ENCODE measurements at regions not wholly inside any gene's neighbourhood (a gene's known extent, or its start where the extent isn't known, plus 50 kb on each side); places are given as distances from the start of the nearest gene placed in this dataset.

- Histone ChIP-seq H3K27me3 (ENCODE audit: control insufficient read depth, insufficient read depth, low read length, poor library complexity, severe bottlenecking) (no peaks in the 10 kb centered on the region), H3K4me3 (ENCODE audit: insufficient read depth, low read depth, low read length) (no peak overlapping the region), H3K4me1 (ENCODE audit: control insufficient read depth, insufficient read depth, low read length) (peaks cover 13% of the 10 kb centered on the region), H3K27ac (ENCODE audit: insufficient read depth, low read depth, low read length, poor library complexity, severe bottlenecking) (no peak overlapping the region), H3K36me3 (ENCODE audit: control insufficient read depth, insufficient read depth, low read length) (no peaks in the 10 kb centered on the region), H3K9me3 (ENCODE audit: control insufficient read depth, low read length) (no peaks in the 10 kb centered on the region)
- WGBS, 2 experiments = 75 to 83% methylated on average over 3 of the region's 3 CpGs
Measured at GRCh38 chr1:81158592-81158991, 642.1 kb upstream of the ADGRL2 start.

GRCh38 chr1:81157686-81158085 is 643.0 kb upstream of the ADGRL2 start:
- H3K36me3 ChIP-seq (ENCODE audit: control insufficient read depth, insufficient read depth, low read length) = no peaks in the 10 kb centered on the region
- H3K4me3 ChIP-seq (ENCODE audit: insufficient read depth, low read depth, low read length) = no peak overlapping the region
- H3K4me1 ChIP-seq (ENCODE audit: control insufficient read depth, insufficient read depth, low read length) = peaks cover 13% of the 10 kb centered on the region
- H3K9me3 ChIP-seq (ENCODE audit: control insufficient read depth, low read length) = no peaks in the 10 kb centered on the region
- no peak overlapping the region for H3K27ac ChIP-seq (ENCODE audit: insufficient read depth, low read depth, low read length, poor library complexity, severe bottlenecking)
- H3K27me3 ChIP-seq (ENCODE audit: control insufficient read depth, insufficient read depth, low read length, poor library complexity, severe bottlenecking) = no peaks in the 10 kb centered on the region
- WGBS, 2 experiments = 100% methylated on average over 1 of the region's 1 CpG

DNA sequence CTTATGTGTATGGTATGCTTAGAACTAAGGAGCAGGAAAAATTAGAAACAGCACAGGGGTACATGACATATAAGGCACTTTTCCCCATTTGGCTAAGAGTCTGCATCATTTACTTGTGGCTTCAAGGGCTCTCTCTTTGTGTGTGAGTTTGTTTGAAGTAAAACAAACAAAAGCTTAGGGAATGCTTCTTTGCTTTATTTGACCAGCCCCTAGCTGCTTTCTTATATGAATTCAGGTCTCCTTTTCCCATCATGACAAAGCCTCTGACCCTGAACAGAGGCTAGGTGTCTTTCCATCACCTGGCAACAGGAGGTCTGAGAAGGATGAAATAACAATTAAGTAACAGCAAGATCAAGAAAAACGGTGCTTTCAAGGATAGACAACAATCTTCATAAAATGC is 643.8 kb upstream of the ADGRL2 start:
- H3K27me3 ChIP-seq (ENCODE audit: control insufficient read depth, insufficient read depth, low read length, poor library complexity, severe bottlenecking) = no peaks in the 10 kb centered on the region
- WGBS, 2 experiments = 81 to 88% methylated on average over 1 of the region's 1 CpG
- H3K4me1 ChIP-seq (ENCODE audit: control insufficient read depth, insufficient read depth, low read length) = peaks cover 13% of the 10 kb centered on the region

DNA sequence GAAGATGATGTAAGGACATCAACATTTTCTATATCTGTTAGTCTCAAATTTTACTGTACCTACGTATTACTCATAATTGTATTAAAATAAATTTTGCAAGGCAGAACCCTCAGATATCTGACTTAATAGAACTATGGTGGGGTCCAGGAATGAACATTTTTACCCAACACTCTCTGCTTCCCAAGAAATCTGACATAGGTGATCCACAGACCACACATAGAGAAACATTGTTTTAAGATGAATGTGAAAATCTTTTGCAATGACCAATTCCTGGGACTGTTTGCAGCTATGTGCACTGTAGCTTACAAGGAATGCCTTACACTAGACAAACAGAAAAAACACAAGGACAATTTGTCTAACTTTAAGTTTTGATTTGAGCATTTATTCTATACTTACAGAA is 645.6 kb upstream of the ADGRL2 start:
- Histone ChIP-seq H3K36me3 (ENCODE audit: control insufficient read depth, insufficient read depth, low read length) (no peaks in the 10 kb centered on the region), H3K4me3 (ENCODE audit: insufficient read depth, low read depth, low read length) (no peak overlapping the region), H3K27me3 (ENCODE audit: control insufficient read depth, insufficient read depth, low read length, poor library complexity, severe bottlenecking) (no peaks in the 10 kb centered on the region), H3K27ac (ENCODE audit: insufficient read depth, low read depth, low read length, poor library complexity, severe bottlenecking) (no peak overlapping the region), H3K9me3 (ENCODE audit: control insufficient read depth, low read length) (no peaks in the 10 kb centered on the region), H3K4me1 (ENCODE audit: control insufficient read depth, insufficient read depth, low read length) (peaks cover 13% of the 10 kb centered on the region)
- 100% methylated on average over 1 of the region's 1 CpG; no CpG with 5 or more reads in 1 of the 2 experiments for WGBS, 2 experiments

More for the DNA sequence above, 643.8 kb upstream of the ADGRL2 start:
- H3K4me3 ChIP-seq (ENCODE audit: insufficient read depth, low read depth, low read length) = no peak overlapping the region
- H3K9me3 ChIP-seq (ENCODE audit: control insufficient read depth, low read length) = no peaks in the 10 kb centered on the region
- H3K36me3 ChIP-seq (ENCODE audit: control insufficient read depth, insufficient read depth, low read length) = no peaks in the 10 kb centered on the region
- H3K27ac ChIP-seq (ENCODE audit: insufficient read depth, low read depth, low read length, poor library complexity, severe bottlenecking) = no peak overlapping the region

DNA sequence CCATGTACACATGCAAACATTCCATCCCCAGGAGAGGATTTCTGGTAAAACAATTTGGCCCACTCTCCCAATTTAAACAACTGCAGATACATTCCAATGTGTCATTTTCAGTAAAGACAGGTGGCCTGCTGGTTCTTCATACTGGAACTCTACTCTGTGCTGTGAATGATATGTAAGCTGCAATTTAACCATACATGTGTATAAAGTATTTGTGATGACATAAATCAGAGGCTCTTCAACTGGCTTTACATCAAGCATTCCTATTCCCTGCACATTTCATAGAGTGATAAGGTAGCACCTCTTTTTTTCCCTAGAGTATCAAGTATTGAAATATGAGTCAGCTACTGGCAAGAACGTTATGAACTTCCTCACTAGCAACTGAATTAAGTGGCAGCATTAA is 649.5 kb upstream of the ADGRL2 start:
- Histone ChIP-seq H3K27ac (ENCODE audit: insufficient read depth, low read depth, low read length, poor library complexity, severe bottlenecking) (no peak overlapping the region), H3K27me3 (ENCODE audit: control insufficient read depth, insufficient read depth, low read length, poor library complexity, severe bottlenecking) (no peaks in the 10 kb centered on the region), H3K36me3 (ENCODE audit: control insufficient read depth, insufficient read depth, low read length) (no peaks in the 10 kb centered on the region), H3K9me3 (ENCODE audit: control insufficient read depth, low read length) (no peaks in the 10 kb centered on the region), H3K4me1 (ENCODE audit: control insufficient read depth, insufficient read depth, low read length) (peaks cover under 1% of the 10 kb centered on the region), H3K4me3 (ENCODE audit: insufficient read depth, low read depth, low read length) (no peak overlapping the region)
- 82 to 83% methylated on average over 1 of the region's 1 CpG for WGBS, 2 experiments

GRCh38 chr1:81149649-81150325 is 650.9 kb upstream of the ADGRL2 start:
- no peaks in the 10 kb centered on the region for H3K27me3 ChIP-seq (ENCODE audit: control insufficient read depth, insufficient read depth, low read length, poor library complexity, severe bottlenecking)
- no peaks in the 10 kb centered on the region for H3K36me3 ChIP-seq (ENCODE audit: control insufficient read depth, insufficient read depth, low read length)
- no peak overlapping the region for H3K27ac ChIP-seq (ENCODE audit: insufficient read depth, low read depth, low read length, poor library complexity, severe bottlenecking)
- peaks cover 5% of the 10 kb centered on the region for H3K4me1 ChIP-seq (ENCODE audit: control insufficient read depth, insufficient read depth, low read length)
- WGBS, 2 experiments = 100% methylated on average over 1 of the region's 2 CpGs
- H3K4me3 ChIP-seq (ENCODE audit: insufficient read depth, low read depth, low read length) = no peak overlapping the region
- H3K9me3 ChIP-seq (ENCODE audit: control insufficient read depth, low read length) = no peaks in the 10 kb centered on the region

DNA sequence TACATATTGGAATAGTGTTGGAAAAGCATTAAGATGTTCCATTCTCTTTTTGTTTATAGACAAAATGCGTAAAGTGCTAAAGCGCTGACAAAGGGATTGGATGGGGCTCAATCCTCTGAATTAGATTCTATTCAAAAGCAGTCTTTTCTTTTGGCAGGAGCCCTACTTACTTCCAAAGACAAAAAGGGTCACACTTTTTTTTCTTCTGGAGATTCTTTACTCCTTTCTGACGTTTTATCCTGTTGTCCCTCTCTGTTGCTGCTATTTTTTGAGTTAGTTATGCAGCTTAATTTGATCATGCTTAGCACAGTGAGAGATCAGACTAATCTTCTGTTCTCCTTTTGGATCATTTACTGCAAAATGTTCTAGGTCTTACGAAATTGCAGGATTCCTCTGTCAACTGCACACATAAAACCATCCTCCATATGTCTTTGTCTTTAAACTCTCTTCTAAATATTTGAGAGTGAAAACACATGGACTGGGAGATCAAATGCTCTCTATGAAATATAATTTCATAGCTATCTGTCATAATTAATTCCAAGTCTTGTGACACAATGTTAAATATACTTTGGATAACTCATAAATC is 656.4 kb upstream of the ADGRL2 start:
- Histone ChIP-seq H3K4me1 (ENCODE audit: control insufficient read depth, insufficient read depth, low read length) (peaks cover 21% of the 10 kb centered on the region), H3K27me3 (ENCODE audit: control insufficient read depth, insufficient read depth, low read length, poor library complexity, severe bottlenecking) (no peaks in the 10 kb centered on the region), H3K9me3 (ENCODE audit: control insufficient read depth, low read length) (peaks cover 4% of the 10 kb centered on the region), H3K4me3 (ENCODE audit: insufficient read depth, low read depth, low read length) (no peak overlapping the region), H3K36me3 (ENCODE audit: control insufficient read depth, insufficient read depth, low read length) (no peaks in the 10 kb centered on the region), H3K27ac (ENCODE audit: insufficient read depth, low read depth, low read length, poor library complexity, severe bottlenecking) (no peak overlapping the region)
- WGBS, 2 experiments = 30 to 51% methylated on average over 3 to 4 of the region's 4 CpGs

DNA sequence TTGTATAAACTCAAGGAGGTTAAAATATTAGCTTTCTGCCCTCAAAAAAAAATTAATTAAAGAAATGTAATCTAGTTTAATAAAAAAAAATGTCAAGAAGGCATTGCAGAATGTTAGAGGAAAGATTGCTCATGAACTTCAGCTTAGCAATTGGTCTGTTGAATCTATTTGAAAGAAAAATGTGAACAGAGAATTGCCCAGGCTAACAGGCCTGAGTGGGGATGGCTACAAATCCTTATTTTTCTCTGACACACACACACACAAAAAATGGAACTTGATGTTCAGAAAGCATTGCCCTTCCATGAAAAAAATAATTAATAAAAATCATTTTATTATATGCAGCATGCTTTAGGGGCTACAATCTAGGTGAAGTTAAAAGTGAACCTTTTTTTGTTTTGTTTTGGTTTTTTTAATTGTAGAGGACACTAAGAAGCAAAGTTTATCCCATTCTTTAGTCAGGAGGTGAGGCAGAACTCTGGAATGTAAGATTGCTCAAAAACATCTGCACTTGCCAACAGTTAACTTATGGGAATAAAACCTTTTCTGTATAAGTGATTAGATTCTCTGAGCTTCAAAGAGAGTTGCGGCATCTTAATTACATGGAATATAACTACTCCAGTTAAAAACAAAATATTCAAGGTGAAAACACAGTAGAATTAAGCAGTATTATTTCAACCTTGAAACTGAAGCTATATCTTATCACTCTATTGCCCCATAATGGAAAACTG is 658.5 kb upstream of the ADGRL2 start:
- peaks cover 4% of the 10 kb centered on the region for H3K9me3 ChIP-seq (ENCODE audit: control insufficient read depth, low read length)
- no peak overlapping the region for H3K27ac ChIP-seq (ENCODE audit: insufficient read depth, low read depth, low read length, poor library complexity, severe bottlenecking)
- 100% methylated on average over 1 of the region's 1 CpG; no CpG with 5 or more reads in 1 of the 2 experiments for WGBS, 2 experiments
- no peak overlapping the region for H3K4me3 ChIP-seq (ENCODE audit: insufficient read depth, low read depth, low read length)
- H3K27me3 ChIP-seq (ENCODE audit: control insufficient read depth, insufficient read depth, low read length, poor library complexity, severe bottlenecking) = no peaks in the 10 kb centered on the region
- no peaks in the 10 kb centered on the region for H3K36me3 ChIP-seq (ENCODE audit: control insufficient read depth, insufficient read depth, low read length)
- H3K4me1 ChIP-seq (ENCODE audit: control insufficient read depth, insufficient read depth, low read length) = peaks cover 21% of the 10 kb centered on the region

- H3K4me1 ChIP-seq (ENCODE audit: control insufficient read depth, insufficient read depth, low read length) = no peaks in the 10 kb centered on the region
- 93% methylated on average over 6 of the region's 6 CpGs for WGBS, 2 experiments
- no peak overlapping the region for H3K27ac ChIP-seq (ENCODE audit: insufficient read depth, low read depth, low read length, poor library complexity, severe bottlenecking)
- H3K4me3 ChIP-seq (ENCODE audit: insufficient read depth, low read depth, low read length) = no peak overlapping the region
- H3K9me3 ChIP-seq (ENCODE audit: control insufficient read depth, low read length) = no peaks in the 10 kb centered on the region
- H3K27me3 ChIP-seq (ENCODE audit: control insufficient read depth, insufficient read depth, low read length, poor library complexity, severe bottlenecking) = no peaks in the 10 kb centered on the region
- H3K36me3 ChIP-seq (ENCODE audit: control insufficient read depth, insufficient read depth, low read length) = no peaks in the 10 kb centered on the region
Measured at GRCh38 chr1:81135524-81135923, 665.2 kb upstream of the ADGRL2 start.

DNA sequence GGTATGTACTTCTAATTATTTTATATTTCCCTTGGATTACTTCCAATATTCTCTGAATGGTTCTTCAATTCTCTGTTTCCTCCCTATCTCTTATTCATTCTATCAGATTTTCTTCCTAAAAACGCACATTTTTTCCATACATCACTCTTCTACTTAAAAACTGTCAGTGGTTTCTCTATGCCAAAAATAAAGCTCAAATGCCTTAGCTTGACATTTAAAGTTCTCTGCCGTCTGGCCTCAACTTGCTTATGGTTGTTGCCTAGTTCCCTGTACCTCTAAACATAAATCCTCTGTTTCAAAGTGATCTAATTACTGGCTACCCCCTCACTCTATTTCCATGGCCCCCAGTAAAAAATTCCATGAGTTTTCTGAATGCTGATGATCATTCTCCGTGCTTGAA is 671.0 kb upstream of the ADGRL2 start:
- WGBS, 2 experiments = 90 to 94% methylated on average over 3 of the region's 3 CpGs
- H3K4me3 ChIP-seq (ENCODE audit: insufficient read depth, low read depth, low read length) = no peak overlapping the region
- no peaks in the 10 kb centered on the region for H3K9me3 ChIP-seq (ENCODE audit: control insufficient read depth, low read length)
- H3K27me3 ChIP-seq (ENCODE audit: control insufficient read depth, insufficient read depth, low read length, poor library complexity, severe bottlenecking) = no peaks in the 10 kb centered on the region
- H3K4me1 ChIP-seq (ENCODE audit: control insufficient read depth, insufficient read depth, low read length) = no peaks in the 10 kb centered on the region
- H3K36me3 ChIP-seq (ENCODE audit: control insufficient read depth, insufficient read depth, low read length) = no peaks in the 10 kb centered on the region
- H3K27ac ChIP-seq (ENCODE audit: insufficient read depth, low read depth, low read length, poor library complexity, severe bottlenecking) = no peak overlapping the region
